Endothelial cell (in vitro differentiated cells): ENCODE measurements at regions not wholly inside any gene's neighbourhood (a gene's known extent, or its start where the extent isn't known, plus 50 kb on each side); places are given as distances from the start of the nearest gene placed in this dataset.

Experiments
- DNase-seq: peaks from one replicate; pipeline ENCODE4 v3.0.0; 2021; ENCODE audit warnings: low spot score
- H3K27ac Mint-ChIP-seq: one replicate; pipeline ENCODE4 v1.8.0; 2021; ENCODE audit warnings: mixed read lengths, inconsistent platforms; ENCODE audit not compliant: unreplicated experiment
- H3K27me3 Mint-ChIP-seq: one replicate; pipeline ENCODE4 v1.8.0; 2021; ENCODE audit warnings: mild to moderate bottlenecking, moderate library complexity, mixed read lengths, inconsistent platforms; ENCODE audit not compliant: unreplicated experiment
- H3K36me3 Mint-ChIP-seq: one replicate; pipeline ENCODE4 v1.8.0; 2021; ENCODE audit warnings: mild to moderate bottlenecking, low read depth, mixed read lengths, inconsistent platforms; ENCODE audit not compliant: unreplicated experiment
- H3K4me1 Mint-ChIP-seq: one replicate; pipeline ENCODE4 v1.8.0; 2021; ENCODE audit warnings: mild to moderate bottlenecking, mixed read lengths, inconsistent platforms; ENCODE audit not compliant: unreplicated experiment
- H3K4me3 Mint-ChIP-seq: one replicate; pipeline ENCODE4 v1.8.0; 2021; ENCODE audit warnings: mild to moderate bottlenecking, mixed read lengths, inconsistent platforms; ENCODE audit not compliant: unreplicated experiment
- H3K9me3 Mint-ChIP-seq: one replicate; pipeline ENCODE4 v1.8.0; 2021; ENCODE audit warnings: mixed read lengths, inconsistent platforms; ENCODE audit not compliant: unreplicated experiment
- TF ChIP-seq, protein P1 (sequence below): fragments of 200-600 bp; sonication (generic); IDR thresholded peaks from one replicate; pipeline ENCODE4 v1.5.0; 2021; ENCODE audit warnings: antibody characterized with exemption; ENCODE audit not compliant: unreplicated experiment

DNA sequence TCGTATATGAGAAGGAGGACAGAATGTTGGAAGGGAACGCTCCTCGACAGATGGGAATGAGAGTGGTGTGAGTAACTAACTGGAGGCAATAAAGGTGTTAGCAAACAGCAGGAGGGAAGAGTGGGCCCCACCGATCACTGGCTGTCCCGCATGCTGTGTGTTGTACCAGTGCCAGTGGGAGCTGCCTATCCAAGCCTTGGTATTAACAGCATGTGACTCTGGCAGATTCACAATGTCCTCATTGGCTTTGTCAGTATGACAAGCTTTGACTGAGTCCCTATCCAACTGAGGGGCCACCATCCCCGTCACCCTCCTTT lies 188.3 kb downstream of the NRIP1 start:
- H3K27ac Mint-ChIP-seq: no peak overlapping the region
- H3K36me3 Mint-ChIP-seq: no peaks in the 10 kb centered on the region
- H3K9me3 Mint-ChIP-seq: no peaks in the 10 kb centered on the region
- H3K4me3 Mint-ChIP-seq: no peak overlapping the region
- H3K4me1 Mint-ChIP-seq: peaks cover 29% of the 10 kb centered on the region
- no peak for DNase-seq
- H3K27me3 Mint-ChIP-seq: no peaks in the 10 kb centered on the region
- TF ChIP-seq, protein P1, sequence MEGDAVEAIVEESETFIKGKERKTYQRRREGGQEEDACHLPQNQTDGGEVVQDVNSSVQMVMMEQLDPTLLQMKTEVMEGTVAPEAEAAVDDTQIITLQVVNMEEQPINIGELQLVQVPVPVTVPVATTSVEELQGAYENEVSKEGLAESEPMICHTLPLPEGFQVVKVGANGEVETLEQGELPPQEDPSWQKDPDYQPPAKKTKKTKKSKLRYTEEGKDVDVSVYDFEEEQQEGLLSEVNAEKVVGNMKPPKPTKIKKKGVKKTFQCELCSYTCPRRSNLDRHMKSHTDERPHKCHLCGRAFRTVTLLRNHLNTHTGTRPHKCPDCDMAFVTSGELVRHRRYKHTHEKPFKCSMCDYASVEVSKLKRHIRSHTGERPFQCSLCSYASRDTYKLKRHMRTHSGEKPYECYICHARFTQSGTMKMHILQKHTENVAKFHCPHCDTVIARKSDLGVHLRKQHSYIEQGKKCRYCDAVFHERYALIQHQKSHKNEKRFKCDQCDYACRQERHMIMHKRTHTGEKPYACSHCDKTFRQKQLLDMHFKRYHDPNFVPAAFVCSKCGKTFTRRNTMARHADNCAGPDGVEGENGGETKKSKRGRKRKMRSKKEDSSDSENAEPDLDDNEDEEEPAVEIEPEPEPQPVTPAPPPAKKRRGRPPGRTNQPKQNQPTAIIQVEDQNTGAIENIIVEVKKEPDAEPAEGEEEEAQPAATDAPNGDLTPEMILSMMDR: no peak

DNA sequence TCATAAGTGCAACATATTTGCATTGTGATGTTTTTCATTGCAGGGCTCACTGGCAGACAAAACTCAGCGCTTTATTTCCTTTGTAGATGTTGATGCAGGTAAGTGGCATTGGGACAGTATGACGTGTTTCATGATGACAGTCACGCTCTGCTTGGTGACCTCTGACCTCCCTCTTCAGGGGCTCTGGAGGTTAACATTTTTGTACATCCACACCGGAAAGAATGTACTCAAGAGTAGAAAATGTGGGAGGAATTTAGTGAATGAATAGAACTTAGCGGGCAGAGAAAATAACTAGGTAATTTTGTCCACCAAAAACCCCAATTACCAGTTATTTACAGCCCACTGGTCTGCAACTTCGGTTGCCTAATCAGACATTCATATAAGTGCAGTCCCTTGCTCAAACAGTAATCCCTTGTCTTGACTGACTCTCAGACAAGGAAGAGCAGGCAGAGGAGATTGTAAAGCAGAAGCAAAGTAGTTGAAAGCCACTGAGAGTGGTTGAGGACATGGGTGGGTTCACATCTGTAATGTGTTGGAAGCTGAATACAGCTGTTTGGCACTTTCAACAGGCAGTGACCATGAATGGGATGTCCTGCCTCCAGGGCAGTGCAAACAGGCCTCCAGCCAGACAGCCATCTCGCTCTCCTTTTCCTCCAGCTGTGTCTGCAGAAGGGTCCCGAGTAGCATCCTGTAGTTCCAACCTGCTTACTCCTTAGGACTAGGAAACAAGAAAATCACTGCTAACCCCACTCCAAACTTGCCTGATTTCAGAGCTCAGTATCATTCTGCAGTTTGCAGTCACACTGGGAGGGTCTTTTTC lies 188.9 kb downstream of the NRIP1 start:
- TF ChIP-seq, protein P1: no peak
- no peaks in the 10 kb centered on the region for H3K27me3 Mint-ChIP-seq
- H3K4me1 Mint-ChIP-seq: peaks cover 27% of the 10 kb centered on the region
- DNase-seq: no peak
- no peaks in the 10 kb centered on the region for H3K9me3 Mint-ChIP-seq
- no peak overlapping the region for H3K27ac Mint-ChIP-seq
- no peak overlapping the region for H3K4me3 Mint-ChIP-seq
- H3K36me3 Mint-ChIP-seq: no peaks in the 10 kb centered on the region

DNA sequence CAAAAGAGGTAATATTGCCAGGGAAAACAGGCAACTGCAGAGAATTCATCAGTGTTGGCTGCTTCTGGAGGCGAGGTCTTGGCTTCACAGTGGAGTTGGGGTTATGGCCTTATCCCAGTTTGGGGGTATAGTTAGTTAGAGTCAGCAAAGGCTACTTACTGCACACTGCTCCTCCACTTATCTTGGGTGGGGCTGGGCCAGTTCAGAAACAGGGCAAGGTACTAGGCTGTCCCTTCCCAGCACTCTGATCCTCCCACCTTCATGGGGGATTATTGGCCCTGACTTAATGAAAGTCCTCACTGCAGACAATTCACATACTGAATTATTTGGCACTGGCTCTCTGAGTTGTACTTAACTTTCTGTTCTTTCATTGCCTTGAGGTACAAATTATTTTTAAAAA lies 189.6 kb downstream of the NRIP1 start:
- H3K36me3 Mint-ChIP-seq: no peaks in the 10 kb centered on the region
- H3K27me3 Mint-ChIP-seq: no peaks in the 10 kb centered on the region
- no peak overlapping the region for H3K4me3 Mint-ChIP-seq
- H3K9me3 Mint-ChIP-seq: no peaks in the 10 kb centered on the region
- no peak overlapping the region for H3K27ac Mint-ChIP-seq
- DNase-seq: no peak
- TF ChIP-seq, protein P1: no peak
- H3K4me1 Mint-ChIP-seq: peaks cover 29% of the 10 kb centered on the region

DNA sequence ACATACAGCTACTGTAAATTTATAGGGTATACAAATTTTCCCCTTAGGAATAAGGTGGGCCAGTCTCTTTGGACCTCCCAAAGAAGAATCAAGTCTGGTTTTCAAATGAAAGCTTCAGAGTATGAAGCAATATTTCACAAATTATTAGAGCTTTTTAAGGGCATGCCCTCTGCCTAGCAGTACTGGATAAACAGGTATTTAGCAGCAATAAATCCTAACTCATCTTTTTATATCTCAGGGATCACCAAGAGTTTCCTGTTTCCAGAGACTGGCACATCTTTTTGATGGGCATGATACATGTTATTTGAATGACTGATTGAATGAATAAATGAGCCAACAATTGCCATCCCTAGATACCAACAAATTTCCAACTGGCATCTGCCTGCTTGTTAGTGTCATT lies 190.4 kb downstream of the NRIP1 start:
- H3K36me3 Mint-ChIP-seq: no peaks in the 10 kb centered on the region
- no peak for DNase-seq
- H3K4me3 Mint-ChIP-seq: no peak overlapping the region
- H3K27me3 Mint-ChIP-seq: no peaks in the 10 kb centered on the region
- peaks cover 27% of the 10 kb centered on the region for H3K4me1 Mint-ChIP-seq
- H3K27ac Mint-ChIP-seq: no peak overlapping the region
- H3K9me3 Mint-ChIP-seq: no peaks in the 10 kb centered on the region
- TF ChIP-seq, protein P1: no peak

DNA sequence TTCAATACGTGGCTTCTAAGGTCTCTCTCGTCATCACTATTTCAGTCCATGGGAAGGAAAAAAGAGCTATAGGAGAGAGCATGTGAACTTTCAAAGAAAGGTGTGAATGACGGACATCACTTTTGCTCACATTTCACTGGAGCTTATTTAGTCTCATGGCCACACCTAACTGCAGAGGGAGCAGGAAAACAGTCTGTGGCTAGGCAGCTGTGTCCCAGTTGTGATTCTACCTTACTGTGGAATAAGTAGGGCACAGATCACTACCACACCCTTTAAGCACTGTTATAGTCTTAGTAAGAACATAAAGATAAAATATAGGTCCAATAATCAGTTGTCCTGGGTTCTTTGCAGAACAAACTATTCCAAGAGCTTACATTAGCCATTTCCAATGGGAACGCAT lies 192.9 kb downstream of the NRIP1 start:
- no peak overlapping the region for H3K27ac Mint-ChIP-seq
- DNase-seq: no peak
- no peaks in the 10 kb centered on the region for H3K27me3 Mint-ChIP-seq
- H3K4me3 Mint-ChIP-seq: no peak overlapping the region
- no peaks in the 10 kb centered on the region for H3K9me3 Mint-ChIP-seq
- no peaks in the 10 kb centered on the region for H3K36me3 Mint-ChIP-seq
- peaks cover 34% of the 10 kb centered on the region for H3K4me1 Mint-ChIP-seq
- TF ChIP-seq, protein P1: no peak
